HEK293T (cell line): ENCODE measurements at regions not wholly inside any gene's neighbourhood (a gene's known extent, or its start where the extent isn't known, plus 50 kb on each side); places are given as distances from the start of the nearest gene placed in this dataset.

Experiments used
- BHLHE40 ChIP-seq: fragments of 450-650 bp; IDR thresholded peaks from 2 replicates; pipeline ENCODE4 v1.6.1; 2016; ENCODE audit warnings: mild to moderate bottlenecking, moderate library complexity, borderline replicate concordance
- CTBP1 ChIP-seq: fragments of 450-650 bp; IDR thresholded peaks from 2 replicates; pipeline ENCODE4 v1.6.1; 2016; ENCODE audit warnings: borderline replicate concordance
- ELF4 ChIP-seq: fragments of 450-650 bp; IDR thresholded peaks from 2 replicates; pipeline ENCODE4 v1.6.1; 2017; ENCODE audit warnings: antibody characterized with exemption
- HDGF ChIP-seq: fragments of 450-650 bp; IDR thresholded peaks from 2 replicates; pipeline ENCODE4 v1.6.1; 2017; ENCODE audit warnings: antibody characterized with exemption, borderline replicate concordance
- SP1 ChIP-seq: fragments of 450-650 bp; IDR thresholded peaks from 2 replicates; pipeline ENCODE4 v1.6.1; 2017
- TARDBP ChIP-seq: fragments of 450-650 bp; IDR thresholded peaks from 2 replicates; pipeline ENCODE4 v1.6.1; 2016
- ZNF384 ChIP-seq: fragments of 450-650 bp; IDR thresholded peaks from 2 replicates; pipeline ENCODE4 v1.6.1; 2016

- no peak for TF ChIP-seq BHLHE40
- no peak for TF ChIP-seq SP1
- no peak for TF ChIP-seq TARDBP
- TF ChIP-seq ZNF384 = no peak
- TF ChIP-seq ELF4 = no peak
- TF ChIP-seq CTBP1 = no peak
- TF ChIP-seq HDGF = no peak
Measured at GRCh38 chr11:115980337-115981103, 476.3 kb upstream of the CADM1 start.
